HG03439 (cell line): ENCODE measurements at regions not wholly inside any gene's neighbourhood (a gene's known extent, or its start where the extent isn't known, plus 50 kb on each side); places are given as distances from the start of the nearest gene placed in this dataset.
"Not testable (repeated sequence)": the region's sequence is repeated elsewhere in the genome, so short reads cannot be mapped to it uniquely, and the experiment has no call there.

Source experiments
- ATAC-seq: cut with Tn5 transposase; IDR thresholded peaks from one replicate; pipeline ENCODE4 v1.9.1; 2021; ENCODE audit warnings: mild to moderate bottlenecking, moderate library complexity; ENCODE audit not compliant: unreplicated experiment

GRCh38 chr11:23134627-23135026, 274.4 kb upstream of the CCDC179 start:
- no peak for ATAC-seq

GRCh38 chr11:23138761-23139160, 278.5 kb upstream of the CCDC179 start:
- ATAC-seq = no peak

- ATAC-seq = no peak
Measured at GRCh38 chr11:23143022-23143421, 282.7 kb upstream of the CCDC179 start.

GRCh38 chr11:23151819-23152218, 291.5 kb upstream of the CCDC179 start:
- no peak for ATAC-seq

- no peak for ATAC-seq
Measured at GRCh38 chr11:23155503-23155902, 295.2 kb upstream of the CCDC179 start.

GRCh38 chr11:23164022-23164421, 303.7 kb upstream of the CCDC179 start:
- ATAC-seq = no peak

- no peak for ATAC-seq
Measured at GRCh38 chr11:23166376-23166775, 306.1 kb upstream of the CCDC179 start.

- ATAC-seq = no peak
Measured at GRCh38 chr11:23179609-23180008, 319.3 kb upstream of the CCDC179 start.

- no peak for ATAC-seq
Measured at GRCh38 chr11:23181022-23181807, 320.9 kb upstream of the CCDC179 start.

- no peak for ATAC-seq
Measured at GRCh38 chr11:23192256-23192655, 332.0 kb upstream of the CCDC179 start.

- ATAC-seq = no peak
Measured at GRCh38 chr11:23201936-23202522, 341.8 kb upstream of the CCDC179 start.

- ATAC-seq = no peak
Measured at GRCh38 chr11:23202611-23203010, 342.3 kb upstream of the CCDC179 start.

GRCh38 chr11:23205156-23205871, 345.0 kb upstream of the CCDC179 start:
- no peak for ATAC-seq

GRCh38 chr11:23206741-23207336, 346.6 kb upstream of the CCDC179 start:
- no peak for ATAC-seq

- no peak for ATAC-seq
Measured at GRCh38 chr11:23211221-23211620, 350.9 kb upstream of the CCDC179 start.

- no peak for ATAC-seq
Measured at GRCh38 chr11:23212807-23213206, 352.5 kb upstream of the CCDC179 start.

GRCh38 chr11:23217072-23217471, 356.8 kb upstream of the CCDC179 start:
- no peak for ATAC-seq

GRCh38 chr11:23220086-23220485, 359.8 kb upstream of the CCDC179 start:
- not testable (repeated sequence) for ATAC-seq

GRCh38 chr11:23221366-23221765, 361.1 kb upstream of the CCDC179 start:
- ATAC-seq = no peak

- no peak for ATAC-seq
Measured at GRCh38 chr11:23226331-23227077, 366.2 kb upstream of the CCDC179 start.

- ATAC-seq = no peak
Measured at GRCh38 chr11:23227078-23227445, 366.8 kb upstream of the CCDC179 start.
